ENCODE measurements at regions not wholly inside any gene's neighbourhood (a gene's known extent, or its start where the extent isn't known, plus 50 kb on each side); places are given as distances from the start of the nearest gene placed in this dataset.

GRCh38 chr2:12795851-12796250 lies 79.1 kb downstream of the TRIB2 start:
- no peak for DNase-seq

- no peak for DNase-seq
Measured at GRCh38 chr2:12796657-12797056, 79.9 kb downstream of the TRIB2 start.

- no peak for DNase-seq
Measured at GRCh38 chr2:12797815-12798214, 81.1 kb downstream of the TRIB2 start.

- DNase-seq, result no peak
Measured at GRCh38 chr2:12803607-12804006, 86.9 kb downstream of the TRIB2 start.

- no peak for DNase-seq
Measured at GRCh38 chr2:12804091-12804856, 87.5 kb downstream of the TRIB2 start.

- no peak for DNase-seq
Measured at GRCh38 chr2:12805033-12805432, 88.3 kb downstream of the TRIB2 start.

- DNase-seq, result no peak
Measured at GRCh38 chr2:12806549-12807242, 90.0 kb downstream of the TRIB2 start.

GRCh38 chr2:12807907-12808810 lies 91.4 kb downstream of the TRIB2 start:
- no peak for DNase-seq

- DNase-seq, result no peak
Measured at GRCh38 chr2:12809526-12809925, 92.8 kb downstream of the TRIB2 start.

- DNase-seq, result no peak
Measured at GRCh38 chr2:12811916-12812315, 95.2 kb downstream of the TRIB2 start.

- DNase-seq, result no peak
Measured at GRCh38 chr2:12813166-12813565, 96.4 kb downstream of the TRIB2 start.

- peak; percentile 35 for DNase-seq
Measured at GRCh38 chr2:12816379-12817306, 99.9 kb downstream of the TRIB2 start.

GRCh38 chr2:12817870-12818269 lies 101.1 kb downstream of the TRIB2 start:
- DNase-seq, result no peak

GRCh38 chr2:12818416-12819102 lies 101.8 kb downstream of the TRIB2 start:
- DNase-seq, result no peak

- DNase-seq, result peak; percentile 91
Measured at GRCh38 chr2:12819103-12819475, 102.4 kb downstream of the TRIB2 start.

GRCh38 chr2:12819721-12820120 lies 103.0 kb downstream of the TRIB2 start:
- DNase-seq, result no peak

GRCh38 chr2:12821656-12822055 lies 104.9 kb downstream of the TRIB2 start:
- DNase-seq, result no peak

- no peak for DNase-seq
Measured at GRCh38 chr2:12824351-12824777, 107.6 kb downstream of the TRIB2 start.

GRCh38 chr2:12824778-12825379 lies 108.1 kb downstream of the TRIB2 start:
- DNase-seq, result no peak

GRCh38 chr2:12826781-12827180 lies 110.0 kb downstream of the TRIB2 start:
- DNase-seq, result no peak

- DNase-seq, result no peak
Measured at GRCh38 chr2:12827721-12828120, 111.0 kb downstream of the TRIB2 start.
